Retinal pigment epithelial cell (primary cell): ENCODE measurements at regions not wholly inside any gene's neighbourhood (a gene's known extent, or its start where the extent isn't known, plus 50 kb on each side); places are given as distances from the start of the nearest gene placed in this dataset.
A peak's percentile ranks its signal among the peaks of the same experiment; 100 is the strongest.

Experiments
- DNase-seq: peaks from one replicate; pipeline ENCODE4 v3.0.0-alpha.2; 2010; ENCODE audit warnings: low read depth
- H3K4me3 ChIP-seq: 2 replicates; pipeline ENCODE4 v1.5.1; 2011; ENCODE audit warnings: mild to moderate bottlenecking, low read length, control low read depth, moderate library complexity
- CTCF ChIP-seq: conservative IDR thresholded peaks from 2 replicates; pipeline ENCODE4 v1.5.1; 2011; ENCODE audit warnings: low read depth, low read length, control low read depth, inconsistent platforms

- DNase-seq: no peak
- no peak overlapping the region for H3K4me3 ChIP-seq
- no peak for TF ChIP-seq CTCF
Measured at GRCh38 chr1:38624336-38625039, 235.1 kb downstream of the RRAGC start.

GRCh38 chr1:38623529-38623928, 236.0 kb downstream of the RRAGC start:
- TF ChIP-seq CTCF: no peak
- H3K4me3 ChIP-seq: no peak overlapping the region
- no peak for DNase-seq

- H3K4me3 ChIP-seq: no peak overlapping the region
- no peak for TF ChIP-seq CTCF
- no peak for DNase-seq
Measured at GRCh38 chr1:38622197-38622596, 237.4 kb downstream of the RRAGC start.

- no peak overlapping the region for H3K4me3 ChIP-seq
- no peak for TF ChIP-seq CTCF
- DNase-seq: no peak
Measured at GRCh38 chr1:38616846-38617245, 242.7 kb downstream of the RRAGC start.

GRCh38 chr1:38615680-38616079, 243.9 kb downstream of the RRAGC start:
- peak; percentile 9 for TF ChIP-seq CTCF
- H3K4me3 ChIP-seq: no peak overlapping the region
- DNase-seq: no peak

GRCh38 chr1:38614861-38615260, 244.7 kb downstream of the RRAGC start:
- no peak for DNase-seq
- no peak for TF ChIP-seq CTCF

GRCh38 chr1:38613996-38614395, 245.6 kb downstream of the RRAGC start:
- H3K4me3 ChIP-seq: no peak overlapping the region
- TF ChIP-seq CTCF: no peak
- DNase-seq: no peak

More at GRCh38 chr1:38614861-38615260, 244.7 kb downstream of the RRAGC start:
- H3K4me3 ChIP-seq: no peak overlapping the region
